ENCODE measurements at regions not wholly inside any gene's neighbourhood (a gene's known extent, or its start where the extent isn't known, plus 50 kb on each side); places are given as distances from the start of the nearest gene placed in this dataset.
A peak's percentile ranks its signal among the peaks of the same experiment; 100 is the strongest.

GRCh38 chr2:180349809-180350208, 342.7 kb upstream of the CWC22 start:
- no peak for DNase-seq

GRCh38 chr2:180343528-180344345, 336.6 kb upstream of the CWC22 start:
- DNase-seq: no peak

GRCh38 chr2:180337136-180337535, 330.0 kb upstream of the CWC22 start:
- no peak for DNase-seq

- DNase-seq: no peak
Observed at GRCh38 chr2:180336550-180336949, 329.5 kb upstream of the CWC22 start.

GRCh38 chr2:180334514-180334913, 327.4 kb upstream of the CWC22 start:
- no peak for DNase-seq

- DNase-seq: no peak
Observed at GRCh38 chr2:180328795-180329422, 321.8 kb upstream of the CWC22 start.

- DNase-seq: no peak
Observed at GRCh38 chr2:180327185-180327584, 320.1 kb upstream of the CWC22 start.

GRCh38 chr2:180325416-180326120, 318.5 kb upstream of the CWC22 start:
- DNase-seq: no peak

GRCh38 chr2:180324182-180324581, 317.1 kb upstream of the CWC22 start:
- DNase-seq: no peak

- DNase-seq: no peak
Observed at GRCh38 chr2:180322781-180323180, 315.7 kb upstream of the CWC22 start.

GRCh38 chr2:180319586-180320405, 312.7 kb upstream of the CWC22 start:
- DNase-seq: no peak

- no peak for DNase-seq
Observed at GRCh38 chr2:180314086-180314485, 307.0 kb upstream of the CWC22 start.

GRCh38 chr2:180312542-180312941, 305.4 kb upstream of the CWC22 start:
- no peak for DNase-seq

GRCh38 chr2:180307096-180307495, 300.0 kb upstream of the CWC22 start:
- no peak for DNase-seq

GRCh38 chr2:180306346-180306745, 299.2 kb upstream of the CWC22 start:
- no peak for DNase-seq

GRCh38 chr2:180291552-180292421, 284.7 kb upstream of the CWC22 start:
- DNase-seq: no peak

GRCh38 chr2:180291060-180291459, 284.0 kb upstream of the CWC22 start:
- DNase-seq: no peak

GRCh38 chr2:180289627-180290026, 282.5 kb upstream of the CWC22 start:
- peak; percentile 52 for DNase-seq

GRCh38 chr2:180279581-180279980, 272.5 kb upstream of the CWC22 start:
- no peak for DNase-seq

GRCh38 chr2:180276733-180277132, 269.6 kb upstream of the CWC22 start:
- DNase-seq: no peak

GRCh38 chr2:180268006-180268405, 260.9 kb upstream of the CWC22 start:
- DNase-seq: no peak

- DNase-seq: no peak
Observed at GRCh38 chr2:180261976-180262375, 254.9 kb upstream of the CWC22 start.
